ENCODE measurements at regions not wholly inside any gene's neighbourhood (a gene's known extent, or its start where the extent isn't known, plus 50 kb on each side); places are given as distances from the start of the nearest gene placed in this dataset.

DNA sequence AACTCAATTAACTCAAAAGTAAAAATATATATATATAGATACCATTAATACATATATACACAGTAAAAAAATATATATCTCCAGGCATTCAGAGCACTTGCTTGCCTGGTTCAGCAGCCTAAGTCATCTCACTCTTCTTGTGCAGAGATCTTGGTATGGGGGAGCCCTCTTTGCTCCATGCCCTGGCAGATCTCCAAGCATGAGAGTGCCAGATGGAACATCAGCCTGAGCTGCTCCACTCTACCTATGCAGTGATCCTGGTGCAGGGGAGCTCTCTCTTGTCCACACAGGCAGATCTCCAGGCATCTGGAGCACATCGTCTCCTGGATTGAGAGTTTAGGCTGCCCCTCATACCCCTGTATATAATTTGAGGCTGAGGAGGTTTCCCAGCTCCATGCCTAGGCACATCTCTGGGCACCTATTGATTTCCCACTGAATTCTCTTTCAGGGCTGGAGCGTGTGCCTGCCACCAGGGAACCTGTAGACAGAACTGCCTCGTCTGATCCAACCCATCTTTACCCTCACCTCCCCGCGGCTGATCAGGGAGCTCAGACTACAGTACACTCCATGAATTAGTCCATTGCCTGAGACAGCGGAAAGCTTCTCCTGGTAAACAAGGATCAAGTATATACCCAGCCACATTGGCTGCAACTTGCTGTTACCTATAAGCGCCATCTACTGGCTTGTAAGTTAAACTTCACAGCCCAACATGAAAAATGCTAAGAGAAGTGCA, 342.4 kb upstream of the GRIA1 start:
- ATAC-seq (ENCODE audit: low FRiP score in 2 of 2) (peak; percentile 53 to 68), DNase-seq (no peak)
- Histone ChIP-seq H3K36me3 (no peaks in the 10 kb centered on the region), H3K4me3 (no peak overlapping the region), H3K4me1 (no peaks in the 10 kb centered on the region), H3K27me3 (no peaks in the 10 kb centered on the region), H3K9me3 (peaks cover 0 to 7% (median 5%) of the 10 kb centered on the region in 4 donors), H3K27ac (no peak overlapping the region)
- 41 to 44% methylated on average over 5 to 7 of the region's 7 CpGs for WGBS, 2 donors
- peak in 5 of 6 experiments; percentile 23 to 47 (median 36) for TF ChIP-seq CTCF (IDR thresholded peaks at IDR 0.05)
- TF ChIP-seq POLR2AphosphoS5 (IDR thresholded peaks at IDR 0.05): no peak

- 33 to 36% methylated on average over 4 of the region's 4 CpGs for WGBS, 2 donors
- ATAC-seq (ENCODE audit: low FRiP score in 2 of 2): no peak
- peaks cover 0 to 5% (median 4%) of the 10 kb centered on the region in 4 donors for H3K9me3 ChIP-seq
- no peak overlapping the region for H3K27ac ChIP-seq
- H3K4me3 ChIP-seq: no peak overlapping the region
- TF ChIP-seq POLR2A (IDR thresholded peaks at IDR 0.05) (no peak), POLR2AphosphoS5 (IDR thresholded peaks at IDR 0.05) (no peak), EP300 (IDR thresholded peaks at IDR 0.05) (no peak), CTCF (IDR thresholded peaks at IDR 0.05) (no peak)
- H3K36me3 ChIP-seq: no peaks in the 10 kb centered on the region
- H3K27me3 ChIP-seq: no peaks in the 10 kb centered on the region
- no peak for DNase-seq
- H3K4me1 ChIP-seq: no peaks in the 10 kb centered on the region
These were observed 341.9 kb upstream of the GRIA1 start for GRCh38 chr5:153148624-153148976.

DNA sequence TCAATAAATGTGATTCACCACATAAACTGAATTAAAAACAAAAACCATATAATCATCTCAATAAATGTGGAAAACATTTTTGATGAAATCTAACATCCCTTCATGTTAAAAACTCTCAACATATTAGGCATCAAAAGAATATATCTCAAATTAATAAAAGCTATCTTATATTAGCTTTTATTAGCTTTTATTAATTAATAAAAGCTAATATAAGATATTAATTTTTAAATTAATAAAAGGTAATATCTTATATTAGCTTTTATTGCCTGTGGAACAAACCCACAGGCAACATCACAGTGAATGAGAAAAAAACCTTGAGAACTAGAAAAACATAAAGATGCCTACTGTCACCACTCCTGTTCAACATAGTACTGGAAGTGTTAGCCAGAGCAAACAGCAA, 338.9 kb upstream of the GRIA1 start:
- H3K36me3 ChIP-seq: no peaks in the 10 kb centered on the region
- H3K27me3 ChIP-seq: no peaks in the 10 kb centered on the region
- no peaks in the 10 kb centered on the region for H3K9me3 ChIP-seq
- ATAC-seq (ENCODE audit: low FRiP score in 2 of 2) (no peak), DNase-seq (no peak)
- no peak overlapping the region for H3K4me3 ChIP-seq
- TF ChIP-seq POLR2A (IDR thresholded peaks at IDR 0.05) (no peak), EP300 (IDR thresholded peaks at IDR 0.05) (no peak), POLR2AphosphoS5 (IDR thresholded peaks at IDR 0.05) (no peak), CTCF (IDR thresholded peaks at IDR 0.05) (no peak)
- no peaks in the 10 kb centered on the region for H3K4me1 ChIP-seq
- H3K27ac ChIP-seq: no peak overlapping the region

DNA sequence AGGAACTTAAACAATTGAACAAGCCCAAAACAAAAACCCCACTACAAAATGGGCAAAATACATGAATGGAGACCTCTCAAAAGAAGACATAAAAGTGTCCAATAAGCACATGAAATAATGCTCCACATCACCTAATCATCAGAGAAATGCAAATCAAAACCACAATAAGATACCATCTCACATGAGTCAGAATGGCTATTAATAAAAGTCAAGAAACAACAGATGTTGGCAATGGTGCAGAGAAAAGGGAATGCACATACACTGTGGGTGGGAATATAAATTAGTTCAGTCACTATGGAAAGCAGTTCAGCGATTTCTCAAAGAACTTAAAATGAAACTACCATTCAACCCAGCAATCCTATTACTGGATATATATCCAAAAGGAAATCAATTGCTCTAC, 337.4 kb upstream of the GRIA1 start:
- DNase-seq (no peak), ATAC-seq (ENCODE audit: low FRiP score in 2 of 2) (no peak)
- no peaks in the 10 kb centered on the region for H3K27me3 ChIP-seq
- no peak overlapping the region for H3K27ac ChIP-seq
- H3K4me3 ChIP-seq: no peak overlapping the region
- H3K4me1 ChIP-seq: no peaks in the 10 kb centered on the region
- no peaks in the 10 kb centered on the region for H3K9me3 ChIP-seq
- H3K36me3 ChIP-seq: no peaks in the 10 kb centered on the region
- TF ChIP-seq POLR2AphosphoS5 (IDR thresholded peaks at IDR 0.05): no peak
- no peak for TF ChIP-seq CTCF (IDR thresholded peaks at IDR 0.05)
- TF ChIP-seq EP300 (IDR thresholded peaks at IDR 0.05): no peak
- no peak for TF ChIP-seq POLR2A (IDR thresholded peaks at IDR 0.05)
- WGBS, 2 donors: 91 to 95% methylated on average over 1 of the region's 1 CpG

GRCh38 chr5:153157156-153157555, 333.3 kb upstream of the GRIA1 start:
- ATAC-seq (ENCODE audit: low FRiP score in 2 of 2): no peak
- TF ChIP-seq EP300 (IDR thresholded peaks at IDR 0.05): no peak
- 18 to 34% methylated on average over 1 of the region's 1 CpG for WGBS, 2 donors

More at GRCh38 chr5:153157156-153157555, 333.3 kb upstream of the GRIA1 start:
- no peak for DNase-seq
- Histone ChIP-seq H3K36me3 (no peaks in the 10 kb centered on the region), H3K27me3 (no peaks in the 10 kb centered on the region), H3K4me3 (no peak overlapping the region), H3K27ac (no peak overlapping the region), H3K9me3 (no peaks in the 10 kb centered on the region), H3K4me1 (no peaks in the 10 kb centered on the region)

All from upper lobe of left lung (tissue), 6 donors.